A673 (cell line): ENCODE measurements at regions not wholly inside any gene's neighbourhood (a gene's known extent, or its start where the extent isn't known, plus 50 kb on each side); places are given as distances from the start of the nearest gene placed in this dataset.
"Not testable (repeated sequence)": the region's sequence is repeated elsewhere in the genome, so short reads cannot be mapped to it uniquely, and the experiment has no call there.

Experiments
- BruUV-seq: library from RNA; stranded (reverse); fragments of 400-500 nt; replicated peaks from 2 replicates; lab custom pipeline; 2021; lab: Mats Ljungman, UMichigan
- CTCF ChIA-PET: fragments of 300-600 bp; sonication (Branson Sonifier 250); formaldehyde crosslinking; loops from one replicate; lab custom pipeline; 2022; ENCODE audit warnings: antibody characterized with exemption; lab: Charles Lee
- POLR2A ChIA-PET: fragments of 300-600 bp; sonication (Branson Sonifier 250); formaldehyde crosslinking; loops from one replicate; lab custom pipeline; 2022; ENCODE audit warnings: antibody characterized with exemption; ENCODE audit not compliant: low non-redundant PET; lab: Charles Lee
- DNase-seq: peaks from one replicate; pipeline ENCODE4 v3.0.0-alpha.2; 2015; ENCODE audit warnings: low spot score
- H3K27ac ChIP-seq: fragments of 200-600 bp; sonication (generic); 2 replicates; pipeline ENCODE4 v1.5.1; 2016; ENCODE audit warnings: mixed run types, low read depth, mild to moderate bottlenecking, mixed read lengths, antibody characterized with exemption, low read length; ENCODE audit not compliant: poor library complexity, severe bottlenecking
- H3K27me3 ChIP-seq: fragments of 200-600 bp; sonication (generic); replicated peaks from 2 replicates; pipeline ENCODE4 v1.6.1; 2017; ENCODE audit warnings: mixed run types, low read depth, mild to moderate bottlenecking, mixed read lengths, antibody characterized with exemption, low read length; ENCODE audit not compliant: insufficient read depth, poor library complexity
- H3K36me3 ChIP-seq: fragments of 200-600 bp; sonication (generic); 2 replicates; pipeline ENCODE4 v1.6.1; 2016; ENCODE audit warnings: mixed run types, mild to moderate bottlenecking, mixed read lengths, antibody characterized with exemption, low read length; ENCODE audit not compliant: insufficient read depth, poor library complexity, severe bottlenecking
- H3K4me1 ChIP-seq: fragments of 200-600 bp; sonication (generic); 2 replicates; pipeline ENCODE4 v1.6.1; 2017; ENCODE audit warnings: mixed run types, mild to moderate bottlenecking, mixed read lengths, antibody characterized with exemption, low read length; ENCODE audit not compliant: insufficient read depth, poor library complexity, severe bottlenecking
- H3K4me3 ChIP-seq: fragments of 200-600 bp; sonication (generic); 2 replicates; pipeline ENCODE4 v1.5.1; 2016; ENCODE audit warnings: low read depth, mixed run types, mild to moderate bottlenecking, mixed read lengths, low read length; ENCODE audit not compliant: poor library complexity, severe bottlenecking
- H3K9me3 ChIP-seq: fragments of 200-600 bp; sonication (generic); 2 replicates; pipeline ENCODE4 v1.6.1; 2016; ENCODE audit warnings: mixed run types, low read depth, mild to moderate bottlenecking, mixed read lengths, antibody characterized with exemption, low read length; ENCODE audit not compliant: poor library complexity, severe bottlenecking
- CTCF ChIP-seq: fragments of 300-800, 200-600 bp; sonication (generic); conservative IDR thresholded peaks from 2 replicates; pipeline ENCODE4 v1.5.1; 2017; ENCODE audit warnings: low read depth, mild to moderate bottlenecking, antibody characterized with exemption, low read length, moderate library complexity, mixed read lengths
- EZH2 ChIP-seq: fragments of 200-600 bp; sonication (generic); IDR thresholded peaks from 2 replicates; pipeline ENCODE4 v1.6.1; 2017; ENCODE audit warnings: borderline replicate concordance, low read depth, mild to moderate bottlenecking, mixed read lengths, antibody characterized with exemption, low read length; ENCODE audit not compliant: poor library complexity, severe bottlenecking
- intact Hi-C: fragments of 100-400 bp; cut with micrococcal nuclease; formaldehyde crosslinking; loops from one replicate; pipeline ENCODE4 v1.10.0; 2022; ENCODE audit not compliant: unreplicated experiment

DNA sequence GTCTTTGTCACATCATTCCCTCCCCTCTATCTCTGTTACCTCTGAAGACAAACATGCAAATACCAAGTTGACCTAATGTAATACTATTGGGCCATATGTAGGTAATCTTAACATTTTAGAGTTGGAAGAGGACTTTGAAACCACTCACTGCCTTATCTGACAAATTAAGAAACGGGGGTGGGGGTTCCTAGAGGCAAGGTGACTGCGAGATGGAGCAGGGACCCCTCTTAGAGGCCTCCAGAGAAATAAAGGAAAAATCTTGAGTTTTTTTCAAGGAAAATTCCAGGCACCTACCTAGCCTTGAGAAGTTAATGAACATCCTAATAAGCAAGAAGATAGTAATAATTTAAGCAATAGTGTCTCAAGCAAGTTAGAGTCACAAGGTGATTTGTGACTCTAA is 270.8 kb downstream of the CD83 start:
- Histone ChIP-seq H3K27ac (no peak overlapping the region), H3K4me1 (peaks cover 30% of the 10 kb centered on the region), H3K27me3 (no peaks in the 10 kb centered on the region), H3K4me3 (no peak overlapping the region), H3K9me3 (no peaks in the 10 kb centered on the region), H3K36me3 (no peaks in the 10 kb centered on the region)
- TF ChIP-seq CTCF = no peak
- no peak for TF ChIP-seq EZH2
- CTCF ChIA-PET = no interaction called here
- DNase-seq = no peak
- no TSS peak for BruUV-seq
- intact Hi-C loops = loop anchor here (10.0 kb wide), 1 partner anchor 1106 kb away; no protein-coding TSS in a partner anchor
- POLR2A ChIA-PET = no interaction called here

- H3K27ac ChIP-seq, DNase-seq, H3K9me3 ChIP-seq, H3K27me3 ChIP-seq, CTCF ChIA-PET, POLR2A ChIA-PET, H3K4me3 ChIP-seq, H3K36me3 ChIP-seq, BruUV-seq: not testable (repeated sequence)
- intact Hi-C loops = loop anchor here (10.0 kb wide), 1 partner anchor 1105 kb away; no protein-coding TSS in a partner anchor
- peaks cover 16% of the 10 kb centered on the region for H3K4me1 ChIP-seq
Measured at GRCh38 chr6:14389776-14390175, 272.2 kb downstream of the CD83 start.

GRCh38 chr6:14390805-14391204 is 273.2 kb downstream of the CD83 start:
- intact Hi-C loops = no loop called here
- H3K36me3 ChIP-seq = no peaks in the 10 kb centered on the region
- CTCF ChIA-PET = no interaction called here
- H3K27me3 ChIP-seq = no peaks in the 10 kb centered on the region
- H3K27ac ChIP-seq = no peak overlapping the region
- POLR2A ChIA-PET = no interaction called here
- no peak for DNase-seq
- peaks cover 10% of the 10 kb centered on the region for H3K4me1 ChIP-seq
- TF ChIP-seq CTCF (no peak), EZH2 (no peak)
- no peak overlapping the region for H3K4me3 ChIP-seq
- no TSS peak for BruUV-seq
- H3K9me3 ChIP-seq = no peaks in the 10 kb centered on the region

- no peak for DNase-seq
- no peaks in the 10 kb centered on the region for H3K9me3 ChIP-seq
- H3K27me3 ChIP-seq = no peaks in the 10 kb centered on the region
- no peak overlapping the region for H3K27ac ChIP-seq
- H3K4me3 ChIP-seq = no peak overlapping the region
- peaks cover 7% of the 10 kb centered on the region for H3K4me1 ChIP-seq
- BruUV-seq = no TSS peak
- no peak for TF ChIP-seq CTCF
- TF ChIP-seq EZH2 = no peak
- H3K36me3 ChIP-seq = no peaks in the 10 kb centered on the region
- CTCF ChIA-PET = no interaction called here
- POLR2A ChIA-PET = no interaction called here
- intact Hi-C loops = no loop called here
Measured at GRCh38 chr6:14393910-14394309, 276.3 kb downstream of the CD83 start.
